AG04450 (cell line): ENCODE measurements at regions not wholly inside any gene's neighbourhood (a gene's known extent, or its start where the extent isn't known, plus 50 kb on each side); places are given as distances from the start of the nearest gene placed in this dataset.

Experiments
- CTCF ChIA-PET: fragments of 300-600, 350-600 bp; formaldehyde crosslinking; extraction: SDS; loops from one replicate; lab custom pipeline; 2022; ENCODE audit warnings: antibody characterized with exemption, inconsistent platforms; lab: Charles Lee
- POLR2A ChIA-PET: fragments of 350-600 bp; formaldehyde crosslinking; extraction: SDS; loops from one replicate; lab custom pipeline; 2021; ENCODE audit warnings: antibody characterized with exemption, inconsistent platforms; lab: Yijun Ruan, JAX
- DNase-seq: peaks from one replicate; pipeline ENCODE4 v3.0.0-alpha.2; 2011; ENCODE audit warnings: low read depth, low spot score
- H3K27ac ChIP-seq: one replicate; pipeline ENCODE4 v1.5.1; 2012; ENCODE audit warnings: low read depth, low read length, control low read depth
- H3K27me3 ChIP-seq: one replicate; pipeline ENCODE4 v1.6.0; 2012; ENCODE audit warnings: low read length; ENCODE audit not compliant: control insufficient read depth, insufficient read depth
- H3K4me3 ChIP-seq: 2 replicates; pipeline ENCODE4 v1.5.1; 2011; ENCODE audit warnings: mild to moderate bottlenecking, low read depth, low read length, control low read depth
- H3K9me3 ChIP-seq: 2 replicates; pipeline ENCODE4 v1.5.1; 2012; ENCODE audit warnings: low read length; ENCODE audit not compliant: control insufficient read depth, insufficient read depth
- TF ChIP-seq, protein P1 (sequence below): IDR thresholded peaks from 2 replicates; pipeline ENCODE4 v1.5.1; 2011; ENCODE audit warnings: low read depth, low read length, control low read depth, inconsistent platforms

DNA sequence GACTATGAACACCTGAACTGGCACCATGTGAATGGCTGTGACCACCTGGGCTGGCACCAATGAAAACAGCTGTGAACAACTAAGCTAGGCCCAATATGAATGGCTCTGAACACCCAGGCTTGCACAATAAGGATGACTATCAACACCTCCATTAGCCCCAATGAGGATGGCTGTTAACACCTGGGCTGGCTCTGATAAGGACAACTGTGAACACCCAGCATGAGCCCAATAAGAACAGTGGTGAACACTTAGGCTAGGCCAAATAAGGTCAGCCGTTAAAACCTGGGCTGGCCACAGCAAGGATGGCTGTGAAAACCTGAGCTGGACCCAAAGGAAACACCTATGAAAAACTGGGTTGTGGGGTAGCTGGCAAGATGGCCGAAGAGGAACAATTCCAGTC is 1163.1 kb downstream of the UQCRFS1 start:
- TF ChIP-seq, protein P1, sequence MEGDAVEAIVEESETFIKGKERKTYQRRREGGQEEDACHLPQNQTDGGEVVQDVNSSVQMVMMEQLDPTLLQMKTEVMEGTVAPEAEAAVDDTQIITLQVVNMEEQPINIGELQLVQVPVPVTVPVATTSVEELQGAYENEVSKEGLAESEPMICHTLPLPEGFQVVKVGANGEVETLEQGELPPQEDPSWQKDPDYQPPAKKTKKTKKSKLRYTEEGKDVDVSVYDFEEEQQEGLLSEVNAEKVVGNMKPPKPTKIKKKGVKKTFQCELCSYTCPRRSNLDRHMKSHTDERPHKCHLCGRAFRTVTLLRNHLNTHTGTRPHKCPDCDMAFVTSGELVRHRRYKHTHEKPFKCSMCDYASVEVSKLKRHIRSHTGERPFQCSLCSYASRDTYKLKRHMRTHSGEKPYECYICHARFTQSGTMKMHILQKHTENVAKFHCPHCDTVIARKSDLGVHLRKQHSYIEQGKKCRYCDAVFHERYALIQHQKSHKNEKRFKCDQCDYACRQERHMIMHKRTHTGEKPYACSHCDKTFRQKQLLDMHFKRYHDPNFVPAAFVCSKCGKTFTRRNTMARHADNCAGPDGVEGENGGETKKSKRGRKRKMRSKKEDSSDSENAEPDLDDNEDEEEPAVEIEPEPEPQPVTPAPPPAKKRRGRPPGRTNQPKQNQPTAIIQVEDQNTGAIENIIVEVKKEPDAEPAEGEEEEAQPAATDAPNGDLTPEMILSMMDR = no peak
- no peak for DNase-seq
- H3K27me3 ChIP-seq = no peaks in the 10 kb centered on the region
- no peak overlapping the region for H3K4me3 ChIP-seq
- ChIA-PET CTCF (no interaction called here), POLR2A (no interaction called here)
- H3K9me3 ChIP-seq = peaks cover 54% of the 10 kb centered on the region
- no peak overlapping the region for H3K27ac ChIP-seq

DNA sequence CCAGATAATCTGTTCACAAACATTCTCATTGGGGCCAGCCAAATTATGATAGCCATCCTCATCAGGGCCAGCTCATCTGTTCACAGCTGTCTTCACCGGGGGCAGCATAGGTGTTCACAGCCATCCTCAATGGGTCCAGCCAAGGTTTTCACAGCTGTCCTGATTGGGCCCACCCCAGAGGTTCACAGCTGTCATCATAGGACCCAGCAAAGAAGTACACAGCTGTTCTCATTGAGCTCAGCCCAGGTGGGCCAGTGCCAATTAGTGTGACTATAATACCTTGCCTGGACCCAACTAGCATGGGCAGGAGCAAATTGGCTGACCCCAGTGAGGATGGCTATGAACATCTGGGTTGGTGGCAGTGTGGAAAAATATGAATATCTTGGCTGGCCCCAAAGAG is 1166.0 kb downstream of the UQCRFS1 start:
- ChIA-PET CTCF (no interaction called here), POLR2A (no interaction called here)
- no peak overlapping the region for H3K4me3 ChIP-seq
- no peak for DNase-seq
- peaks cover 73% of the 10 kb centered on the region for H3K9me3 ChIP-seq
- TF ChIP-seq, protein P1 = no peak
- H3K27ac ChIP-seq = no peak overlapping the region
- H3K27me3 ChIP-seq = no peaks in the 10 kb centered on the region

DNA sequence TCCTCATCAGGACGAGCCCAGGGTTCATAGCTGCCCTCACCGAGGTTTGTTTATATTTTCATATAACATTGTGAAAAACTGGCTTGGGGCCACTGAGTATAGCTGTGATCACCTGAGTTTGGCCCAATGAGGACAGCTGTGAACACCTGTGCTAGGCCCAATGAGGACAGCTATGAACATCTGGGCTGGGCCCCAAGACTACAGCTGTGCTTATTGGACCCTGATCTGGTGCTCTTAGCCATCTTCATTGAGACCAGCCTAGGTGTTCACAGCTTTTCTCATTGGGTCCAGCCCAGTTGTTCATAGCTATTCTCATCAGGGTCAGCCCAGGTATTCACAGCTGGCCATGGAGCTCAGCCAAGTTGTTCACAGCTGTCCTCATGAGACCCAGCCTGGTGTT is 1167.3 kb downstream of the UQCRFS1 start:
- Histone ChIP-seq H3K9me3 (peaks cover 76% of the 10 kb centered on the region), H3K27ac (no peak overlapping the region), H3K27me3 (no peaks in the 10 kb centered on the region), H3K4me3 (no peak overlapping the region)
- no peak for DNase-seq
- TF ChIP-seq, protein P1 = no peak
- CTCF ChIA-PET = no interaction called here
- POLR2A ChIA-PET = no interaction called here

DNA sequence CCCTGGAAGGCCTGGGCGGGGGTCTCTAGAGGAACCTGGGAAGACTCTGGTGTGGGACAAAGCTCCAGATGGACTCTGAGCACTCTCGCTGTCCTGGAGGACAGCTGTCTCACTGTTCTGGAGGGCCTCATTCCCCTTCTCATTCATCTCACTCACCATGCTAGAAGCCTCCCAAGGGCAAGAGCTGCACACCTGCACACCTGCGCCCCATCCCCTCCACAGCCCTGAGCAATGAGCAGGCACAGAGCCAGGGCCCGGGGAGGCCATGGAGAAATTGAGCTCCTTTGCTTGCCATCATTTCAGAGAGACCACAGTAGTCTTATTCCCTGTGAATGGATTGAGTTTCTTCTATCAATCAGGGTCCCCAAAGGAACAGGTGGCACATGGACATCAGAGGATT is 1168.5 kb downstream of the UQCRFS1 start:
- no peak overlapping the region for H3K27ac ChIP-seq
- H3K4me3 ChIP-seq = no peak overlapping the region
- TF ChIP-seq, protein P1 = no peak
- ChIA-PET POLR2A (no interaction called here), CTCF (no interaction called here)
- DNase-seq = no peak
- peaks cover 71% of the 10 kb centered on the region for H3K9me3 ChIP-seq
- H3K27me3 ChIP-seq = no peaks in the 10 kb centered on the region

DNA sequence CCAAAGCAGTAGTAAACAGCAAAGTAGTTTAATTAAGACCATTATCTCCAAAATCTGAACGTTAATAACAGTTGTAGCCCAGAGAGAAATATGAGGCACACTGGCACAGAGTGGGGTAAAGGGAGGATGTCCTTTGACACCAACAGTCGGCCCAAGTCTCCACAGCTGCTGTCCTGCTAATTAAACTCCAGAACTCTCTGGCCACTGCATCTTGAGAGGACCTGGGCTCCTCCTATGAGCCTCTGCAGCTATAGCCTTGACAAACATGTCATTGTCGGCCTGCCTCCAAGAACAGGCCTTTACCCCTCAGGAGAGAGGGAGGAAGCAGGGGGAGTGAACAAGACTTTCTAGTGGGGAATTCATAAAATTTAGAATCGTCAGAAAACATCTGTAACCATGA is 1170.4 kb downstream of the UQCRFS1 start:
- ChIA-PET POLR2A (no interaction called here), CTCF (no interaction called here)
- TF ChIP-seq, protein P1 = no peak
- no peaks in the 10 kb centered on the region for H3K27me3 ChIP-seq
- DNase-seq = no peak
- peaks cover 68% of the 10 kb centered on the region for H3K9me3 ChIP-seq
- H3K27ac ChIP-seq = no peak overlapping the region
- no peak overlapping the region for H3K4me3 ChIP-seq
